Kidney epithelial cell (primary cell): ENCODE measurements at regions not wholly inside any gene's neighbourhood (a gene's known extent, or its start where the extent isn't known, plus 50 kb on each side); places are given as distances from the start of the nearest gene placed in this dataset.
A peak's percentile ranks its signal among the peaks of the same experiment; 100 is the strongest.
"Not testable (repeated sequence)": the region's sequence is repeated elsewhere in the genome, so short reads cannot be mapped to it uniquely, and the experiment has no call there.

ENCODE experiments used
- DNase-seq: peaks from one replicate; pipeline ENCODE4 v3.0.0-alpha.2; 2010; ENCODE audit warnings: low read depth
- H3K27me3 ChIP-seq: 2 replicates; pipeline ENCODE4 v1.6.0; 2011; ENCODE audit warnings: low read length; ENCODE audit not compliant: control insufficient read depth, insufficient read depth
- H3K36me3 ChIP-seq: 2 replicates; pipeline ENCODE4 v1.5.1; 2011; ENCODE audit warnings: low read length; ENCODE audit not compliant: control insufficient read depth, insufficient read depth
- H3K4me3 ChIP-seq: 2 replicates; pipeline ENCODE4 v1.5.1; 2011; ENCODE audit warnings: low read depth, mild to moderate bottlenecking, control low read depth, low read length
- TF ChIP-seq, protein P1 (sequence below): IDR thresholded peaks from 2 replicates; pipeline ENCODE4 v1.5.1; 2011; ENCODE audit warnings: mild to moderate bottlenecking, moderate library complexity, low read length, control low read depth, inconsistent platforms; ENCODE audit not compliant: insufficient read depth, poor library complexity, severe bottlenecking

GRCh38 chr4:141352909-141353525 is 132.3 kb downstream of the ZNF330 start:
- TF ChIP-seq, protein P1, sequence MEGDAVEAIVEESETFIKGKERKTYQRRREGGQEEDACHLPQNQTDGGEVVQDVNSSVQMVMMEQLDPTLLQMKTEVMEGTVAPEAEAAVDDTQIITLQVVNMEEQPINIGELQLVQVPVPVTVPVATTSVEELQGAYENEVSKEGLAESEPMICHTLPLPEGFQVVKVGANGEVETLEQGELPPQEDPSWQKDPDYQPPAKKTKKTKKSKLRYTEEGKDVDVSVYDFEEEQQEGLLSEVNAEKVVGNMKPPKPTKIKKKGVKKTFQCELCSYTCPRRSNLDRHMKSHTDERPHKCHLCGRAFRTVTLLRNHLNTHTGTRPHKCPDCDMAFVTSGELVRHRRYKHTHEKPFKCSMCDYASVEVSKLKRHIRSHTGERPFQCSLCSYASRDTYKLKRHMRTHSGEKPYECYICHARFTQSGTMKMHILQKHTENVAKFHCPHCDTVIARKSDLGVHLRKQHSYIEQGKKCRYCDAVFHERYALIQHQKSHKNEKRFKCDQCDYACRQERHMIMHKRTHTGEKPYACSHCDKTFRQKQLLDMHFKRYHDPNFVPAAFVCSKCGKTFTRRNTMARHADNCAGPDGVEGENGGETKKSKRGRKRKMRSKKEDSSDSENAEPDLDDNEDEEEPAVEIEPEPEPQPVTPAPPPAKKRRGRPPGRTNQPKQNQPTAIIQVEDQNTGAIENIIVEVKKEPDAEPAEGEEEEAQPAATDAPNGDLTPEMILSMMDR, result no peak
- H3K27me3 ChIP-seq, result no peaks in the 10 kb centered on the region
- no peak overlapping the region for H3K4me3 ChIP-seq
- H3K36me3 ChIP-seq, result no peaks in the 10 kb centered on the region
- peak; percentile 35 for DNase-seq

DNA sequence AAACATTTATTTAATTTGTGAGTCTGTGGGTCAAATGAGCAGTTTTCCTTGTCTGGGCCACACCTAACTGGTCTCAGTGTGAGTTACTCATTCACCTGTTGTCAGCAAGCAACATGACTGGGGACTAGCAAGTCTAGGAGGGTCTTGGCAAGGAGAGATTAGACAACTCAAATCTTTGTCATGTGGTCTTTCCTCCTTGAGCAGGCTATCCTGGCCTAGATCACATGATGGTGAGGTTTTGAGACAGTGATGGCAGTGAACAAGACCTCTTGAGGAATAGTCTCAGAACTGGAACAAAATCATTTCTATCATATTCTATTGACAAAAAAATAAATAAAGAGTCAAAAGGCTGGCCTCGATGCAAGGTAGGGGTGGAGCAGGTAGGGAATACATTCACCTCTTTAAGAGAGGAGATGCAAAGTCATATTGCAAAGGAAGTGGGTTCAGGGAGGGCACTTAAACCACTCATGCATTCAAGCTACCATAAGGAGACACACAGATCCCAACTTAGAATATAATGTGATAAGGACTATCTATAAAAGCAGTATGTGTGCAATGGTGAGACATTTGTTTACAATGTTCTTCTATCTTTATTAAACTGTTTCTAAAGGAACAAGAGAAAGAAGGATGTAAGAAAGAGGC is 135.7 kb downstream of the ZNF330 start:
- DNase-seq, result no peak

GRCh38 chr4:141356963-141357335 is 136.3 kb downstream of the ZNF330 start:
- Histone ChIP-seq H3K4me3 (no peak overlapping the region), H3K36me3 (no peaks in the 10 kb centered on the region), H3K27me3 (no peaks in the 10 kb centered on the region)
- TF ChIP-seq, protein P1, result no peak
- DNase-seq, result no peak

More for the DNA sequence above, 135.7 kb downstream of the ZNF330 start:
- H3K36me3 ChIP-seq, result no peaks in the 10 kb centered on the region
- no peak overlapping the region for H3K4me3 ChIP-seq
- TF ChIP-seq, protein P1, result no peak
- no peaks in the 10 kb centered on the region for H3K27me3 ChIP-seq

DNA sequence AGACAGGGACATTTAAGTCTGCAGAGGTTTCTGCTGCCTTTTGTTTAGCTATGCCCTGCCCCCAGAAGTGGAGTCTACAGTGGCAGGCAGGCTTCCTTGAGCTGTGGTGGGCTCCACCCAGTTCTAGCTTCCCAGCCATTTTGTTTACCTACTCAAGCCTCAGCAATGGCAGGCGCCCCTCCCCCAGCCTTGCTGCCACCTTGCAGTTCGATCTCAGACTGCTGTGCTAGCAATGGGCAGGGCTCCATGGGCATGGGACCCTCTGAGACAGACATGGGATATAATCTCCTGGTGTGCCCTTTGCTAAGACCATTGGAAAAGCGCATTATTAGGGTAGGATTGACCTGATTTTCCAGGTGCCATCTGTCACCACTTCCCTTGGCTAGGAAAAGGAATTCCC is 147.5 kb downstream of the ZNF330 start:
- not testable (repeated sequence) for H3K36me3 ChIP-seq, DNase-seq, H3K4me3 ChIP-seq, H3K27me3 ChIP-seq

DNA sequence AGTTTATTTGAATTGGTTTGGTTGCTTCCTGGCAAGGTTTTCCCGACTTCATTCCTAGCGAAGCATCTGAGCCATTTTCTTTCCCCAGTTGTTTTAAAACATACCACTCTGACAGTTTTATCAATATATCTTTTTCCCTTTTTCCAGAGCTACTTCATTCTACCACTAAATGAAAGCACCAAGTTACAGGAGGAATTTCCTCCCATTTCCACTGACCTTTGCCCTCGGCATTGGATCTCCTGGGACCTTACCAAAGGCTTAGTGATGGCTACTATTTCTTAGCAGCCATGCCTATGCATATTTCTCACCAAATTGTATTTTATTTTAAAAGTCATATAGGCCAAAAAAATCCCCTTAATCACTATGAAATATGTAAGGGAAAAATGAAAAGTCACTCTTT is 150.5 kb downstream of the ZNF330 start:
- no peak for DNase-seq

GRCh38 chr4:141375855-141376254 is 155.2 kb downstream of the ZNF330 start:
- peak; percentile 86 for DNase-seq
- H3K27me3 ChIP-seq, result no peaks in the 10 kb centered on the region

More for the DNA sequence above, 150.5 kb downstream of the ZNF330 start:
- no peak overlapping the region for H3K4me3 ChIP-seq
- H3K27me3 ChIP-seq, result no peaks in the 10 kb centered on the region
- H3K36me3 ChIP-seq, result no peaks in the 10 kb centered on the region
- TF ChIP-seq, protein P1, result no peak

More at GRCh38 chr4:141375855-141376254, 155.2 kb downstream of the ZNF330 start:
- Histone ChIP-seq H3K36me3 (no peaks in the 10 kb centered on the region), H3K4me3 (no peak overlapping the region)
- TF ChIP-seq, protein P1, result peak; percentile 85
